ENCODE measurements at regions not wholly inside any gene's neighbourhood (a gene's known extent, or its start where the extent isn't known, plus 50 kb on each side); places are given as distances from the start of the nearest gene placed in this dataset.

DNA sequence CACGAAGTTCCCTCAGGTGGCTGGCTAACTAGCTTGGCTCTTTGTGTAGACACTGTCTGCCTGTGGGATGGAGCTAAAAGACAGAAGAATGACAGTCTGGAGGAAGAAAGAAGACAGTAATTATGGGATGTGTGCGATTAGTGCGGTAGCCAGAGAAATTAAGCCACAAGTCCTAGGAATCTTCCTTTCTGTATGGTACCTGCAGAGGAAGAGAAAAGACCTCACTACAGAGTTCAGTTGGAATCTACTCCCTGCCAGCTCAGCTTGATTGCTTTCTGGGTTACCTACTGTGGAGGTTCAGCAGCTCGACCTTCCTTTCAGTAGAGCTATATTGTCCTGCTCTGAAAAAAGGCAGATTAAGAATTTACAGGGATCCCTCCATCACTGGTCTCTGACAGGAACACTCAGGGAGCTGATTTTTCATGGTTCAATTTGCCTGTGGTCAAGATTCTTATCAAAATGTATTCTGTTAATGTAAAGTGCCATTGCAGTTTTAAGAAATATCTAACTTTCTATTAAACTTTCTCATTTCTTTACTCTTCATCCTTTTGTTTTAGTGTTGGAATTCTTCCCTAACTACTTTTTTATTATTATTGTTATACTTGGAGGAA, 187.2 kb downstream of the CENPW start:
- TF ChIP-seq FOS (IDR thresholded peaks at IDR 0.05; ENCODE audit: low read depth, low read length), result no peak
- no peak for TF ChIP-seq MAZ (IDR thresholded peaks at IDR 0.05; ENCODE audit: borderline replicate concordance, low read depth, low read length)
- no peak for TF ChIP-seq MAFK (IDR thresholded peaks at IDR 0.05; ENCODE audit: low read depth, low read length)
- TF ChIP-seq RFX5 (IDR thresholded peaks at IDR 0.05; ENCODE audit: low read depth, low read length), result no peak
- no peak for TF ChIP-seq SMC3 (IDR thresholded peaks at IDR 0.05; ENCODE audit: low read depth, low read length)
- TF ChIP-seq CEBPB (IDR thresholded peaks at IDR 0.05; ENCODE audit: low read depth, low read length), result no peak
- no peak for TF ChIP-seq ELK1 (IDR thresholded peaks at IDR 0.05; ENCODE audit: borderline replicate concordance, low read depth, low read length)
- no peak for TF ChIP-seq CHD1 (IDR thresholded peaks at IDR 0.05; ENCODE audit: low read depth, low read length)
- TF ChIP-seq BHLHE40 (IDR thresholded peaks at IDR 0.05; ENCODE audit: low read depth, low read length), result no peak
- no peak for TF ChIP-seq POLR2A (IDR thresholded peaks at IDR 0.05; ENCODE audit: low read depth, low read length)
- TF ChIP-seq RCOR1 (IDR thresholded peaks at IDR 0.05; ENCODE audit: insufficient replicate concordance, low read length), result no peak
- Histone ChIP-seq H4K20me1 (ENCODE audit: insufficient read depth, low read length) (no peaks in the 10 kb centered on the region), H3K18ac (ENCODE audit: low read depth, low read length) (no peak overlapping the region), H2AFZ (replicated peaks; ENCODE audit: low read length, poor library complexity) (no peak overlapping the region), H3K79me1 (ENCODE audit: low read depth in 1 of 2, low read length in 2 of 2) (no peaks in the 10 kb centered on the region), H3K4me3 (ENCODE audit: insufficient read depth, low read depth, low read length) (no peak overlapping the region), H3K27ac (ENCODE audit: insufficient read depth, low read length) (no peak overlapping the region), H4K5ac (ENCODE audit: low read depth, low read length) (no peak overlapping the region), H4K8ac (ENCODE audit: low read depth in 2 of 2, low read length in 2 of 2) (no peak overlapping the region), H2AK9ac (replicated peaks; ENCODE audit: low read depth, low read length, poor library complexity) (no peak overlapping the region), H3K9me1 (ENCODE audit: insufficient read depth, low read length) (no peaks in the 10 kb centered on the region), H3K4me2 (ENCODE audit: low read depth, low read length) (no peak overlapping the region), H3K23ac (ENCODE audit: low read depth, low read length) (no peak overlapping the region), H2AK5ac (ENCODE audit: low read depth, low read length) (no peak overlapping the region), H2BK15ac (ENCODE audit: low read depth, low read length) (no peak overlapping the region), H2BK120ac (ENCODE audit: low read depth, low read length) (no peak overlapping the region), H3K36me3 (ENCODE audit: control insufficient read depth, insufficient read depth, low read length) (no peaks in the 10 kb centered on the region), H3K9ac (ENCODE audit: low read depth, low read length) (no peak overlapping the region), H3K9me3 (ENCODE audit: control insufficient read depth, insufficient read depth, low read length) (no peaks in the 10 kb centered on the region), H3K14ac (replicated peaks; ENCODE audit: low read depth, low read length) (no peak overlapping the region), H2BK20ac (ENCODE audit: low read depth, low read length) (no peak overlapping the region), H2BK5ac (ENCODE audit: low read depth, low read length, poor library complexity, severe bottlenecking) (no peak overlapping the region), H4K91ac (ENCODE audit: insufficient read depth, low read depth, low read length) (no peak overlapping the region), H3K4ac (ENCODE audit: low read depth, low read length) (no peak overlapping the region), H3K27me3 (ENCODE audit: control insufficient read depth, insufficient read depth, low read length) (no peaks in the 10 kb centered on the region), H3K4me1 (ENCODE audit: control insufficient read depth, insufficient read depth, low read length) (no peaks in the 10 kb centered on the region), H3K56ac (ENCODE audit: extremely low read depth, insufficient read depth, low read length) (no peak overlapping the region)
- BruUV-seq (replicated peaks), result no TSS peak
- ATAC-seq (ENCODE audit: low read depth) (no peak), DNase-seq (no peak)
- intact Hi-C loops (cut with micrococcal nuclease), result no loop called here
- dilution Hi-C loops (cut with HindIII; ENCODE audit: low sequenced_read_pairs, unreplicated experiment), result no loop called here
- in situ Hi-C loops (cut with MboI; ENCODE audit: low sequenced_read_pairs), result no loop called here
- CTCF ChIA-PET, result no interaction called here
- POLR2A ChIA-PET (ENCODE audit: unreplicated experiment), result no interaction called here
- 17% methylated on average over 1 of the region's 4 CpGs; no CpG with 5 or more reads in 1 of the 2 experiments for WGBS, 2 experiments (ENCODE audit: extremely low coverage in 2 of 2, insufficient read length in 1 of 2)
